Activated naive CD4-positive, alpha-beta T cell treated with anti-CD3 and anti-CD28 coated beads, Interleukin-2, amount 50 U/mL, for 24 hours (primary cell): ENCODE measurements at regions not wholly inside any gene's neighbourhood (a gene's known extent, or its start where the extent isn't known, plus 50 kb on each side); places are given as distances from the start of the nearest gene placed in this dataset.

ENCODE experiments used
- H3K27ac Mint-ChIP-seq: one replicate; pipeline ENCODE4 v1.8.0; 2021; ENCODE audit warnings: mild to moderate bottlenecking, mixed read lengths
- H3K27me3 Mint-ChIP-seq: one replicate; pipeline ENCODE4 v1.8.0; 2021; ENCODE audit warnings: mixed read lengths
- H3K36me3 Mint-ChIP-seq: one replicate; pipeline ENCODE4 v1.8.0; 2021; ENCODE audit warnings: mixed read lengths
- H3K4me1 Mint-ChIP-seq: one replicate; pipeline ENCODE4 v1.8.0; 2021; ENCODE audit warnings: mixed read lengths
- H3K4me3 Mint-ChIP-seq: one replicate; pipeline ENCODE4 v1.8.0; 2021; ENCODE audit warnings: mild to moderate bottlenecking, mixed read lengths
- H3K9me3 Mint-ChIP-seq: one replicate; pipeline ENCODE4 v1.8.0; 2021; ENCODE audit warnings: mixed read lengths

DNA sequence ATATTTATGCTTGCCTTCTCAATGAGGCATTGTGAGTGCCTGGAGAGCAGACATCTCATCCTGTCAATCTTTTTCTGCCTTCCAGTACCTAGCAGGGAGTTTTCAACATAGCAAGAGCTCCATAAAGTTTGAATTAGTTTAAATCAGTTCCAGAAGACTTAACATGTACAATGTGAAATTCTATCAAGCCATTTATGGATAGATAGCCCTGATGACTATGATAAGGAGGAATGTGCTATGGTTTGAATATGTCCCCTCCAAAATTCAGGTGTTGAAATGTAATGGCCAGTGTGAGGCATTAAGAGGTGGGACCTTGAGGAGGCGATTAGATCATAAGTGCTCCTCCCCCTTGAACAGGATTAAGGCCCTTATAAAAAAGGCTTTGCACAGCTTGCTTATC is 306.9 kb upstream of the SMARCA2 start:
- Mint-ChIP-seq H3K27me3 (peaks cover 9% of the 10 kb centered on the region), H3K9me3 (no peaks in the 10 kb centered on the region), H3K36me3 (no peaks in the 10 kb centered on the region), H3K27ac (no peak overlapping the region), H3K4me3 (no peak overlapping the region), H3K4me1 (no peaks in the 10 kb centered on the region)

DNA sequence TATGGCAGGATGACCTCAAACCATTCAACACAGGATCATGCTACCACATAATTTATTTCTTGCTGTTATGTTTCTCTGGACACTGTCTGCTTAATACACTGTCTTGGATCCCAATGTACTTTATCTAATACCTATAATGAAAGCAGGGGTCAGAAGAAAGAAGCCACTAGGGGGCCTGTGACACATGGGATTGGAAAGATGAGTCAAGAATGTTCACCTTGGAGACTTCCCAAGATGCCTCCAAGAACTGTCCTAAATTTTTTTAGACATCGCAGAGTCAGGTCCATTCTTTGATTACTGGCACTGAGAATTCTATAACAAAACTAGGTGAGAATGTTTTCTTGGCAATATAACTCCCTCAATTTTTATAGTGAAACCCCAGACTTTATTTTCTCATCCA is 305.8 kb upstream of the SMARCA2 start:
- no peaks in the 10 kb centered on the region for H3K4me1 Mint-ChIP-seq
- H3K36me3 Mint-ChIP-seq, result no peaks in the 10 kb centered on the region
- H3K9me3 Mint-ChIP-seq, result no peaks in the 10 kb centered on the region
- no peak overlapping the region for H3K4me3 Mint-ChIP-seq
- H3K27ac Mint-ChIP-seq, result no peak overlapping the region
- peaks cover 8% of the 10 kb centered on the region for H3K27me3 Mint-ChIP-seq

DNA sequence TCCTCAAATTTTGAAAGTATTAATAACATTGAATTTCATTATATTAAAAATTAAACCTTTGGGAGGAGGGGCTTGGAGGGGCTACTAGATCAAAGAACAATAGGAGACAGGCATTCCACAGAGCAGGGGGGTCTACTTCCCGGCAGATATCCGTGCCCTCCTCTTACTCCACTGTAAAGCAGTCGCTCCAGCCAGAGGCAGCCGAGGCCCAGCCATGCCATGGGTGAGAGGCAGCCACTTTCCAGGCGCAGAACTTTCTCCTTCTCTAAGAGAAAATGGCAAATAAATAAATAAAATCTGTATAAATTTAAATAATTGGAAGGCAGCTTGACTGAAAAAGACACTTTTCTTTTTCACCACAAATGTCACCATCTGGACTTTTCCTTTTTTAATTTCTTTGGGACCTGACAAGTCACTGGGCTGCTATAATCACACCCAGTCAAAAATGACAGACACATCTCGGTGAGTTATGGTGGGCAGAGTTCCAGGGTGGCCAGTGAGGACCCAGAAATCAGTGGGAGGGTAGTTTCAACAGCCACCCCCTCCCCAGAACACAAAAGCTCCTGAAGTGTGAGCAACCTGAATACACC is 302.2 kb upstream of the SMARCA2 start:
- Mint-ChIP-seq H3K9me3 (no peaks in the 10 kb centered on the region), H3K27ac (no peak overlapping the region), H3K27me3 (peaks cover 9% of the 10 kb centered on the region), H3K4me3 (no peak overlapping the region), H3K36me3 (no peaks in the 10 kb centered on the region), H3K4me1 (no peaks in the 10 kb centered on the region)

DNA sequence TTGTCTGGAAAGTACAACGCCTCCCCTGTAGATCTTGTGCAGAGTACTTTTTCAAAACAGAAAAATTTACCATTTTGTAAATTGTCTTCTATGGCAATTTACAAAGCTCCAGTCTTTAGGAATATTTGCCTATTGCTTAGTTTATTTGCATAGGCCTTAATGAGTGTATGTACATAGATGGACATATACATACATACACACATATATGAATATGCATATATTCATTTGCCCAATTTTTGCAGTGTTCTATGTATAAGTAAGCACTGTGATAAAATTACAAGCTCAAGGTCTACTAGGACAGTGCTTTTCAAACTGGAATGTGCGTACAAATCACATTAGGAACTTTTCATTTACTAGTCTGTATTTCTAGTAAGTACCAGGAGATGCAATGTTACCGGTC is 301.3 kb upstream of the SMARCA2 start:
- H3K27me3 Mint-ChIP-seq, result peaks cover 11% of the 10 kb centered on the region
- no peak overlapping the region for H3K27ac Mint-ChIP-seq
- H3K36me3 Mint-ChIP-seq, result no peaks in the 10 kb centered on the region
- H3K4me1 Mint-ChIP-seq, result no peaks in the 10 kb centered on the region
- H3K9me3 Mint-ChIP-seq, result no peaks in the 10 kb centered on the region
- no peak overlapping the region for H3K4me3 Mint-ChIP-seq

DNA sequence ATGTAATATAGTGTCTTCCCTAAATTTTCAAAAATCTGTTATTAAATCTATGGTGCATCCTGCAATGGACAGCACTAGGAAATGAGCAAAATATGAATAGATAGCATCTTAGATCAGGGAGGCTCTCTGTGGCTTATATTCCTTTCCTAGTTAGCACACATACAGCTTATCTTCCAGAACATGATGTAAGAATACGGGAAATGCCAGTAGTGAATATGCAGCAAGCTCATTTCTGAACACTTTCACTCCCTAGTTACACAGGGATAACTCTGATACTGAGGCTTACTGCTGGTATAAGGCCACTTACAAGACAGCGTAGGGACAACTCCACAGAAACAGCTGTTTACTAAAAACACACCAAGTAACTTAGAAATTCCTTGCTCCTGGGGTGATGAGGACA is 297.3 kb upstream of the SMARCA2 start:
- H3K27ac Mint-ChIP-seq, result no peak overlapping the region
- no peaks in the 10 kb centered on the region for H3K36me3 Mint-ChIP-seq
- H3K9me3 Mint-ChIP-seq, result no peaks in the 10 kb centered on the region
- H3K27me3 Mint-ChIP-seq, result peaks cover 6% of the 10 kb centered on the region
- H3K4me3 Mint-ChIP-seq, result no peak overlapping the region
- H3K4me1 Mint-ChIP-seq, result no peaks in the 10 kb centered on the region

DNA sequence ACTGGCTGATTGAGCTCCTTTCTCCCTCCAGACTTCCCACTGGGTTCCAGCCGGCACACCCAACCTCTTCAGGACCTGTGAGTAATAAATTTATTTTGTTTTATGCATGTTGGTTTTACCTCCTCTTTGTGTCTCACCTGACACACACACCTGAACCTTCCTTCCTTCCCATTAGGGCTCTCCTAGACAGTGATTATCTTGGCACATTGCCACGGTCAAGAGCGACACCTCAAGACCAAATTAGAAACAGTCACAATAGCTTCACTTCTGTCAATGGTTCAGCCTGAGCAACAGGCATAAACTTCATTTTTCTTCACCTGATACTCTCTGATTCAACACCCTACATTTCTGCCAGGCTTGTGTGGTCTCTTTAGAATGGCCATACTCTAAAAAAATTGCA is 296.3 kb upstream of the SMARCA2 start:
- Mint-ChIP-seq H3K4me1 (no peaks in the 10 kb centered on the region), H3K27me3 (peaks cover 8% of the 10 kb centered on the region), H3K36me3 (no peaks in the 10 kb centered on the region), H3K9me3 (no peaks in the 10 kb centered on the region), H3K4me3 (no peak overlapping the region), H3K27ac (peak overlapping the region; percentile 1)

DNA sequence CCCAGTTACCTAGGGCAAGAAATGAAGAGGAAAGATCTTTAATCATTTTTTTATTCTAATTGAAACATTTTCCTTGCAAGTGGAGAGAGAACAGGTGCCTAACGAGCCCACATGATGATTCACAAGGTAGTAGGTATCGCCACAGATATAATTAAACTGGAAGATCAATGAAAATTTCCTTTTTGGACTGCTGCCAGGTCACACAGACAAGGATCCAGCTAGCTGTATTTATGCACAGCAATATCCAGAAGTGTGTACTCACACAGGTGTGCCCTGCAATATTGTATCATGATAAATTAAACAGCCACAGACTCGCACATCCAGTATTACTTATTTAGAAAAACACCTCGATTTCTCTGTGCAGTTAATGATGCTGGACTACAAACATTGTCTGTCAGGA is 294.0 kb upstream of the SMARCA2 start:
- Mint-ChIP-seq H3K36me3 (no peaks in the 10 kb centered on the region), H3K27ac (no peak overlapping the region), H3K9me3 (no peaks in the 10 kb centered on the region), H3K4me1 (no peaks in the 10 kb centered on the region), H3K27me3 (peaks cover 9% of the 10 kb centered on the region), H3K4me3 (no peak overlapping the region)

DNA sequence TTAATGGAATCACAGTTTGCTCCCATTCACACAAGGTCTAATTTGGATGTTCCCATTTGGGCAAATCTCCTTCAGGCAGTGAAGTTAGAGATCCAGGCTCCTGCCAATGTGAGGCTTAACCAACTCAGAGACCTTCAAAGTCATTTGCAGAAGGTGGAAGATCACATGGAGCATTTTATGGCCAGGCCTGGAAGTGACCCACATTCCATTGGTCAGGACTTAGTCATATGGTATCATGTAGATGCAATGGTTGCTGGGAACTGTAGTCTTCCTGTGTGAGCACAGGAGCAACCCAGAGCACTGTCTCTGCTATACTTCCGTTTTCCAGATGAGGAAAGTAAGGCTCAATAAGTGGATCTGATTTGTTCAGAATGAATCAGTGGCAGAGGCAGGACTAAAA is 292.7 kb upstream of the SMARCA2 start:
- Mint-ChIP-seq H3K4me1 (no peaks in the 10 kb centered on the region), H3K36me3 (no peaks in the 10 kb centered on the region), H3K4me3 (no peak overlapping the region), H3K9me3 (no peaks in the 10 kb centered on the region), H3K27me3 (peaks cover 12% of the 10 kb centered on the region), H3K27ac (no peak overlapping the region)

DNA sequence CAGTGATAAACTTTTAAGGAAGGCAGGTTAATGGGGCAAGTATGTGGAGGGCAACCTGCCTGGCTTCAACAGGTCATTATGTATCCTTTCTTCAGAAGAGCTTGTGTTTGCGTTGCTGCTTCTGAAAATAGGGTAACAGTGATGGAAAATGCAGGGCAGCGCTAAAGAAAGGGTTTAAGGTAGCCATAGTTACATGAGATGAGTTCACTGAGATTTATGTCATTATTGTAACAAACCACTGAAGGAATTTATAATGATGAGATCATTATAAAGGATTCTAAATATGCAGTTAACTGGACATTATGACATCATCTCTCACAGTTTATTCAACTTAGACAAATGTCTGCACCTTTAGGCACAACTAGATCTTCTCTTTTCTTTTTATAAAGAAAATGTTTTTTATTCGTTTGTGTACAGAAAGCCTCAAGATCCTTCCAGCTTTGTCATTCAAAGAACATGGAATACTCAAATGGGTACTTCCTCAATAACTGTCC is 291.6 kb upstream of the SMARCA2 start:
- Mint-ChIP-seq H3K4me3 (no peak overlapping the region), H3K36me3 (no peaks in the 10 kb centered on the region), H3K9me3 (no peaks in the 10 kb centered on the region), H3K27ac (no peak overlapping the region), H3K27me3 (peaks cover 12% of the 10 kb centered on the region), H3K4me1 (no peaks in the 10 kb centered on the region)

DNA sequence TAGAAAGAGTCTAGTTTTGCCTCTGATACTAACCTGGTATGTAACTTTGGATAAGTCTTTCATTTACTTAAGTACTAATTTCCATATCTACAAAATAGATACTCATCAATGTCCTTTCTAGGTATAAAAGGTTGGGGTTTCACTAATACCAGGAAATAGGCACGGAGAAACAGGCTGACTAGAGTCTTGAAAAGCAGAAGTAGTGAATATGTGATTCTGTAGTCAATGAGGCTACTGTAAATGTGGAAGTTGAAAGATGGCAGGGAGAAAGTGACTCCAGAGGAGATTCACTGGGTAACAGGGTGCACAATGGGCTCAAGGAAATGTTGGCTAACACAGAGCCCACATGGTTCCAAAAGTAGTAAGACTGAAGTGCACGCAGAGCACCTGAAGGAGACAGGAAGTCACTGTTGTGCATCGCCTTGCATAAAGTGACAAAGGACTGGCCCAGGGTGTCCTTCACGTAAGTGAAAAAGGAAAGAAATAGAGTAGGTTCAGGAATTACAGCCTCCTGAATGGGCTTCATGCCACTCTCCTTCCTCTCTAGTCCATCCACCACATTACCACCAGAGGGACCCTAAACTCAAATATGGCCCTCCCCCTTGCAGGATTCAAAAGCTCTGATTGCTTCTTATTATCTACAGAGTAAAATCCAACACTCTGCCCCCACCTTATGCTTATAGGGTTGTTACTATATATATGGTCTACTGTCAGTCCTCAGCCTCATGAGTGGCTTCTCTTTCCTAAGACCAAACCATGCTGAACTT is 288.0 kb upstream of the SMARCA2 start:
- Mint-ChIP-seq H3K36me3 (no peaks in the 10 kb centered on the region), H3K4me1 (no peaks in the 10 kb centered on the region), H3K27me3 (peaks cover 8% of the 10 kb centered on the region), H3K9me3 (no peaks in the 10 kb centered on the region), H3K27ac (no peak overlapping the region), H3K4me3 (no peak overlapping the region)

DNA sequence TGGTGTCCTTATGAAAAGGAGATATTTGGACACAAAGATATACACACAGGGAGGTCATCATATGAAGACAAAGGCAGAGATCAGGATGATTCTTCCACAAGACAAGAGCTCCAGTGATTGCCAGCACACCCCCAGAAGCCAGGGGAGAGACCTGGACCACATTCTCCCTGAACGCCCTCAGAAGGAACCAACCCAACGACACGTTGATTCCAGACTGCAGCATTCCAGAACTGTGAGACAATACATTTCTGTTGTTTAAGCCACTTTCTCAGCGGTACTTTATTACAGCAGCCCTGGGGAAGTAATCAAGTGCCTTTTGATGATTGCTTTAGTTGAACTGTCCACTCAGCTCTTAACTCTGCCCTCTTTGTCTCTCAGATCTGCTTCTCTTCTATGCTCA is 285.5 kb upstream of the SMARCA2 start:
- no peaks in the 10 kb centered on the region for H3K4me1 Mint-ChIP-seq
- no peak overlapping the region for H3K27ac Mint-ChIP-seq
- H3K36me3 Mint-ChIP-seq, result no peaks in the 10 kb centered on the region
- peaks cover 3% of the 10 kb centered on the region for H3K27me3 Mint-ChIP-seq
- no peaks in the 10 kb centered on the region for H3K9me3 Mint-ChIP-seq
- H3K4me3 Mint-ChIP-seq, result no peak overlapping the region

DNA sequence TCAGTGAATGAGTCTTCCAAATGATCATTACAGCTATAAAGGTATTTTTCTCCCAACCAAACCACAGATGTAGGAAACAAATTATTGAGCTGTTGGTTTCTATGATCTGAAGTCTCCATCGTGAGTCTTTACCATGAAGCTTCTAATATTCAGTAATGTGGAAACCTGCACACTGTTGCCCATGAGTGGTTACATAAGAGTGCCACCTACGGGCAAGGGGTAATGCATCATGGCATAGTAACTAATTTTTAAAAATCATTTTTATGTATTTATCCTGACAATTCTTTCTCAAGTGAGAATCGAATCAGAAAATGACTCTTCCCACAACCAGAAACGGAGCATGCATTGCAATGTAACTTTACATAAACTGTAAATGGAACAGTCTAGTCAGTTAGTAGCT is 282.5 kb upstream of the SMARCA2 start:
- Mint-ChIP-seq H3K27ac (no peak overlapping the region), H3K9me3 (no peaks in the 10 kb centered on the region), H3K4me1 (no peaks in the 10 kb centered on the region), H3K27me3 (no peaks in the 10 kb centered on the region), H3K4me3 (no peak overlapping the region), H3K36me3 (no peaks in the 10 kb centered on the region)

DNA sequence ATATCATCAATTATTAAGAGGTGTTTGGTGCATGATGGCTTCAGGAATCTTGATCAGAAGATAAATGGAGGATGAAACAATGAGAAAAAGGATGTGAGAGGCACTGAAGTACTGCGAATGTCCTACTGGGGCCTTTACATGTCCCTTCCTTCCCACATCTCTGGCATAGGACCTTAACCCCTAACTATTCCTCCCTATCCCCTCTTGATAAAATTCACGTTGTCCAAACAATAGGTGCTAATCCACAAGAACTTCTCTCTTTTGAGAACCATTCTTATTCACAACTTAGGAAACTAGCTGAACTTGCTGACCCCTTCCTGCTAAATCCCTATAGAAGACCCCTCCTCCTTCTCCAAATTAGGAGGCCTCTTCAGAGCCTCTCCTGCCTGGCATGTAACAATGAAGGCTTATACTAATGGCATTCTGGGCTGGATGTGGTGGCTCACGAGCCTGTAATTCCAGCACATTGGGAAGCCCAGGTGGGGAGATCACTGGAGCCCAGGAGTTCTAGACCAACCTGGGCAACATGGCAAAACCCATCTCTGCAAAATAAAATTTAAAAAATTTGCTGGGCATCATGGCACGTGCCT is 276.5 kb upstream of the SMARCA2 start:
- H3K4me3 Mint-ChIP-seq, result no peak overlapping the region
- no peaks in the 10 kb centered on the region for H3K9me3 Mint-ChIP-seq
- H3K36me3 Mint-ChIP-seq, result no peaks in the 10 kb centered on the region
- no peak overlapping the region for H3K27ac Mint-ChIP-seq
- H3K4me1 Mint-ChIP-seq, result no peaks in the 10 kb centered on the region
- H3K27me3 Mint-ChIP-seq, result peaks cover 3% of the 10 kb centered on the region

DNA sequence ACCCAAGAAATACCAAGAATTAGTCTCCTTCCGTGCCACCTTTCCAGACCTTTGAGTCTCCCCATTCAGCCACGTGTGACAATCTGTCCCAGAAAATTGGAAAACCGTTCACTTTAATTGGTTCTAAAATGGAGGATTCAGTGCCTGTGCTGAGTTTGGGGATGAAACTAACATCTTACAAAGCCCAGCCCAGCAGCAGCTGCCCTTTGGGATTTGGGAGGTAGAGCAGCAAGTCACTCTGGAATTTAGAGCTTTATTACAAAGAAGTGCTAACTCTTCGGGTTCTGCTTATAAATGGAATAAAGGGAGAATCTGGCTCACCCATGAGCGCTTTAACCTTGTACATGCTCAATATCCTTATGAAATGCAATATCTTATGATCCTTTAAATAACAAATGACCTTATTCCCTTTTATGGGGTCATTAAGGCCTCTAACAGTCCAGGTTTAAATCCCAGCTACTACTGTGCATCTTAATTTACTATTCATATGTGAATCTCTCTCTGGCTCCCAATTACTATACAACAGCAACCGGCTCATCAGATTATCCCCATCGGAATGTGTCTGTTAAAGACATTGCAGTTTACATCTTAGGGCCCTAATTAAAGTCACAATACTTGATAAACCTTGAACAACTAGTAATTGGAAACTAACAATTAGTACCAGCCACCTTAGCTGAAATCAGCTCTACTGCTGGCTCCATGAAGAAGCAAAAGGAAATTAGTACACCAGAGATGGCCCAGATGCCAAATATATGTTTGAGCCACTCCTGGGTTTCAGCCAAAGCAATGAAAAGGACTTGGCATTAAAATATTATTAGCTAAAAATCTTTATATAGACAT is 271.8 kb upstream of the SMARCA2 start:
- peaks cover 7% of the 10 kb centered on the region for H3K27me3 Mint-ChIP-seq

DNA sequence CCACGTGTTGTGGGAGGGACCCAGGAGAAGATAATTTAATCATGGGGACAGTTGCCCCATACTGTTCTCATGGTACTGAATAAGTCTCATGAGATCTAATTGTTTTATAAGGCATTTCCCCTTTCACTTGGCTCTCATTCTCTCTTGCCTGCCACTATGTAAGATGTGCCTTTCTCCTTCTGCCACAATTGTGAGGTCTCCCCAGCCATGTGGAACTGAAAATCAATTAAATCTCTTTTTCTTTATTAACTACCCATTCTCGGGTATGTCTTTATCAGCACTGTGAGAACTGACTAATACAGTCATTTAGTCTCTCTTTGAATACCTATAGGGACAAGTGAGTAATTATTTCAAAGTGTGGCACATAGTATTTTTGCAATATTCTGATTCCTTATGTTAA is 269.2 kb upstream of the SMARCA2 start:
- Mint-ChIP-seq H3K4me1 (no peaks in the 10 kb centered on the region), H3K27me3 (peaks cover 9% of the 10 kb centered on the region), H3K36me3 (no peaks in the 10 kb centered on the region), H3K27ac (no peak overlapping the region), H3K9me3 (peaks cover 6% of the 10 kb centered on the region), H3K4me3 (no peak overlapping the region)

More for the DNA sequence above, 271.8 kb upstream of the SMARCA2 start:
- H3K4me1 Mint-ChIP-seq, result no peaks in the 10 kb centered on the region
- no peaks in the 10 kb centered on the region for H3K9me3 Mint-ChIP-seq
- no peaks in the 10 kb centered on the region for H3K36me3 Mint-ChIP-seq
- H3K27ac Mint-ChIP-seq, result no peak overlapping the region
- no peak overlapping the region for H3K4me3 Mint-ChIP-seq
